H54 (cell line): ENCODE measurements at regions not wholly inside any gene's neighbourhood (a gene's known extent, or its start where the extent isn't known, plus 50 kb on each side); places are given as distances from the start of the nearest gene placed in this dataset.

Source experiments
- DNase-seq: peaks from one replicate; pipeline ENCODE4 v3.0.0; 2011; ENCODE audit warnings: low spot score, mixed read lengths; ENCODE audit not compliant: insufficient read length
- FAIRE-seq: peaks from 3 replicates; lab custom pipeline; 2011; peaks lifted over from hg19 to GRCh38; lab: Jason Lieb, UNC
- POLR2A ChIP-seq: IDR thresholded peaks from 2 replicates; pipeline ENCODE4 v1.6.1; 2011; ENCODE audit warnings: low read depth, mild to moderate bottlenecking, low read length

DNA sequence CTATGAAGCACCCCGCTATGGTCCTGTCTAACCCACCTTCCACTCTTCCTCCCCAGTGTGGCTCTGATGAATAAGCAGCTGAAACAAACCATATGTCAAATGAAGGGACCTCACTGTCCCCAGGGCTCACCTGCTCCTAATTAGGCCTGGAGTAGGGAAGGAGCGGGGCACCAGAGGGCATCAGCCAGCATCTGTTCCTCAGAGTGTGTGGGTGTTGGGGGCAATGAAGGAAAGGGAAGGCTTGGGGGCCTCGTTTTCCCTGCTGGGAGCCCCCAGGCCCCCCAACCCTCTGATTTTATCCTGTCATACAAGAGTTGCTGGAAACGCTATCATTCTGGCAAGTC, 274.7 kb downstream of the HAUS1 start:
- no peak for FAIRE-seq

DNA sequence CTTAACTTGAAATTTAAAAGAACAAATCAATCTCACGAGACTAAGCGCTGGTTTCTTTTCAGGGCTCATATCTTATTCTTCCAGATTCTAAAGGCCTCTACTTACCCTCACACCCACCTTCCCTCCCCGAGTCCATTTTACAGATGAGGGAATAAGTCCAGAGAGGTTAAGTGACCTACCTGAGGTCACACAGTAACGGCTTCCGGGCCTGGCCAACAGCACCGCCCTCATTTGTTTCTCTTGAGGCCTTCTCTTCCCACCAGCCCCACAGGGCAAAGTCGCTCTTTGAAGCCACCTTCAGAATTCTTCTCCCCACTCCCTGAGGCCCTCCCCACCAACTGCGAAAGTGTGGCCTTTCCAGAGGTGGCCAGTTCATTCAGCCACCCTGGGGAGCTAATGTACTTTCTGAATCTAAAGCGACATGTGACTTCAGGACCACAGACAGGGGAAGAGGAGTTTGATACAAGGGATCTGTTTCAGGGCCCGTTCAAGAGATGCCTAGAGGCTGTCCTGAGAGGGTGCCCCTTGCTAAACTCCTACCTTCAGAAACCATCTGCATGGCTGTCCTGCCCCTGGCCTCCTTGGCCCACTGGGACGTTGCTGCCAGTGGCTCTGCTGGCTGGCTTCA, 275.3 kb downstream of the HAUS1 start:
- no peak for TF ChIP-seq POLR2A
- FAIRE-seq (no peak), DNase-seq (no peak)

More for the DNA sequence above, 274.7 kb downstream of the HAUS1 start:
- TF ChIP-seq POLR2A: no peak
- DNase-seq: no peak

DNA sequence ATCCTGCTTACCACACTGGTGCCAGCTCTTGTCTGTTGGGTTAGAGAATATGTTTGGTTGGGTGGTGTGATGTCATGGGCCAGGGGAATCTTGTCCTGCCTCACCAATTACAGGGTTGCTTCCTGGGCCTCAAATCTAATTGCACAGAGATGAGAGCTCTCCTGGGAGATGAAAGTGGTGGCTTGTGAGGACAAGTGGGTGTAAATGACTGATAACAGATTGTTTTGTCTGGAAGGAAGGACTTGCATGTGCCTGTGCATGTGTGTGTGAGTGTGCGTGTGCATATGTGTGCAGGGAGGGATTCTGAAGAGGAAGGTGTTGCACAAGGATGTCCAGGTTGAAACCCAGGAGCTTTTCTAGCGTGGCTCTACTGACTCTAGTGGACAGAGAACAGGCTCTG, 271.9 kb downstream of the LOXHD1 start:
- FAIRE-seq: no peak
- no peak for DNase-seq

DNA sequence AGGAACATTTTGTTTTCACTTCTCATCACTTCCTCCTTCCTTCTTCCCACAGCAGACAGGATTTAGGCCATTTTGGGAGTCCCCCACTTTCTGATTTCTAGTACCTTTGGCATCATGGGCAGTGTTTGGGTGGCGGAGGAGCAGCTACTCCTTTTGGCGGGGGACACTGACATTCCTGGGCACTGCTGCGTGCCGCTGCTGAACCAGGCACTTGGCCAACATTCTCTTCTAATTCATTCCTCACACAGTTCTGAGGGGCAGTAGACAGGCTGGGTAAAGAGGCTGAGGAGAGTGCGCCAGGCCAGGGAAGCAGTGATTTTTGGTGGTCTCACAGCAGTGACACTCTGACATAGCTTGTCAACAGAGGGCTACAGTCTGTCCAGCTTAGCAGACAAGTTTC, 270.2 kb downstream of the LOXHD1 start:
- DNase-seq: no peak
- no peak for TF ChIP-seq POLR2A

More for the DNA sequence above, 271.9 kb downstream of the LOXHD1 start:
- TF ChIP-seq POLR2A: no peak

DNA sequence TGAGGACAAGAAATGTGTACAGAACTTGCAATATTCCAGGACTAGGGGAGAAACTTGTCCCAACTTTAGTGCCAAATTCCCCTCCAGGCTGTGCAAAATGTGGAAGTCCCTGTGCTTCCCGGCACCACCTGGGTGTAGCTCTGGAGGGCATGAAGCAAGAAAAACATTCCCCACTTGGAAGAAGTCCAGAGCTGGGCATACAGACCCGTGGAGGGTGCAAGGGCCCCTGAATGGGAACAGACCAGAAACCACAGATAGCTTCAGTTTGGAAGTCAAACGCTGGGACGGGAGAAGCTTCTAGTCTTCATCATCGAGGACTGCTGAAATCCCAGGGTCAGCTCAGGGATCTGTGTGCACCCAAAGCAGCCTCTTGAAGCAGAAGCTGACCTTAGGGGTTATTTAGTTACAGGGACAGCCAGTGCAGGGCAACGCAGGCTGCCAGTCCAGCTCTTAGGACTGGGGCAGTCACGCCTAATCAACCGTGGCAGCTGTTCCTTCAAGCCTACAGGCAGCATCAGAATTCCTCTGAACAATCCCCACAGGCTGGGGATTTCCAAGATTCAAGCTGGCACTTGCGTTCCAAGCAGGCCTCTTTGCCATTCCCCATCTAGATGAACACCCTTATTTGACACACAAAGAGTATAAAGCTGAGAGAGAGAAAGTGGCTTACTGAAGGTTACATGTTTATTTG, 269.4 kb downstream of the LOXHD1 start:
- no peak for FAIRE-seq
- TF ChIP-seq POLR2A: no peak
- no peak for DNase-seq

More for the DNA sequence above, 270.2 kb downstream of the LOXHD1 start:
- no peak for FAIRE-seq

DNA sequence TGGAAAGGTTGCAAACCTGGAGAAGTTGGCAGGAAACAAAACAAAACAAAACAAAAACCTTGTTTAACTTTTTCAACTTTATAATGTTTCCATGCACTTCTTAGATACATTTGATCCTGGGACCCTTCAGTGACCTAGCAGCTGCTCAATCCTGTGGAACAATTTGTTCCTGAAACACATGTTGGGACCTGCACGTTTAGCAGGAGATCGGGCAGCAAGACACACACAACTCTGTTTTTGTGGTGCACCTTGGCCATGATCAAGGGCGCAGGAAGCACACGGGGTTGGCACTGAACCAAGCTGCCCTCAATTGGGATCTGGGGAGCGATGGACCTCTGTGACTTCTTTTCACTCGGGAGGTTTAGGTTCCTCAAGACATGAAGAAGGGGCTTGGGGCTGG, 268.7 kb downstream of the LOXHD1 start:
- FAIRE-seq (no peak), DNase-seq (no peak)
- TF ChIP-seq POLR2A: no peak

DNA sequence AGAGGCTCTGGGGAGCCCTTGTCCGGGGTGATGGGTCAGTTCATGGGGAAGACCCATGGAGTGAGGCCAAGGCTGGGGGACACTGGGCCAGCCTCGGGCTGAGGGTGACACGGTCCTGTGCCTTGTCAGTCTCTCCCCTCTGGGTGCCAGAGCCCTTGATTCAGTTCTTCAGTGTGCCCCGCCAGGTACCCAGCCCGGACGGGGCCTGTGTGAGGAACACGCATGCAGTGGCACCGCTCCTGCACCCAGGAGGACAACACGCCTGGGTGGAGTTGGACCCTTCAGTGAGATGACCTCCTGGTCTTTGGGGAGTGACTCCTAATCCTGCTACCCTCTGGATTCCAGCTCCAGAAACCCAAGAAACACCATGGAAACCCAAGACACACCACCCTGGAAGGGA, 264.4 kb downstream of the LOXHD1 start:
- FAIRE-seq (no peak), DNase-seq (no peak)
- no peak for TF ChIP-seq POLR2A

DNA sequence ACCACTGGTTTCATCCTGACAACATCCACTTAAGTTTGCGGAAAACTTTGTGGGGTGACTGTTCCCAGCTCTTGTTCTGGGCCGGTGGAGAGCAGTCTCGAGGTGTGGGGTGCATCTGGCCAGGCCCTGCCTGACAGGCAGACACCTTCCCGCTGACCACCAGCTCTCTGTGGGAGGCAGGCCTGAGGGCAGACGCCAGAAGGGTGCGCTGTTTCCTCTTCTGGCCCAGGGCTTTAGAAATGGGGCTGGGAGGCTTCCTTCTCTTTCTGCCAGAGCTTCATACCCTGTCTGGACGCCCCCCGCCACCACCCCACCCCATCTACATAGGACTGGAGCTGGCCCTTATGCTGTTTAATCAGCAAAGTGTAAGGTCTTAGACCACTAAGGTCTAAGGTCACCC, 263.8 kb downstream of the LOXHD1 start:
- FAIRE-seq: no peak
- DNase-seq: no peak
- no peak for TF ChIP-seq POLR2A

DNA sequence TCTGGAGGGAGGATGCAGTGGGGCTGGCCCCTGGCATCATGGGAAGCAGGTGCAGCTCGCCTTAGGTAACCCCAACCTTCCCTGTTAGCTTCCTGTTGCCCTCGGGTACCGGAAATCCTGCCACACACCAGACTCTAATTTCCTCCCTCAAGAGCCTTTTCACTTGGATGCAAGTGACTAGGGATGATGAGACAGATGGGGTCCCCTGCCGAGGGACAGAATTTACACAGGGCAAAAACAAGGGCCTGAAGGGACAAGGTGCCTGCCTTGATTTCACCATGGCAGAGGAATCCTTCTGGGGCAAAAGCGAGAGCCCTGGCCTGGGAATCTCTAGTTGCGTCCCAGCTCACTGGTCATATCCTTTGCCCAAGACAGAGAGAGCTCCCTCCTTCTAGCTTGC, 263.1 kb downstream of the LOXHD1 start:
- DNase-seq (no peak), FAIRE-seq (no peak)

DNA sequence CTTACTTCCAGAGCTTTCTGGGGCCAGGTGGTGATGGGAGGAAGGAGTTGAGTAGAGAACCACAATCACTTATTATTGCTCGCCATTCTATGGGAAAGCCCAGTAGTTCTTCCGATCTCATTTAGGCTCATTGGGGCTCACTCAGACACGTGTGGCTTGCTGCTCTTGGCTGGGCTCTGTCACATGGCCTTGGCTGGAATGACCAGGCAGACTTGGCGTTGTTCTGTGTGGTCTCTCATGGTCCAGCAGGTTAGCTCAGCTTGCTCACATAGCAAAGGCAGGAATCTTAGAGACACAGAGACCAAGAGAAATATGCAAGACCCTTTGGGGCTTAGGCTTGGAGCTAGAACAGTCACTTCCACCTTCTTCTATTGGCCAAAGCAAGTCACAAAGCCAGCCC, 261.2 kb downstream of the LOXHD1 start:
- FAIRE-seq (no peak), DNase-seq (no peak)
- TF ChIP-seq POLR2A: no peak

More for the DNA sequence above, 263.1 kb downstream of the LOXHD1 start:
- no peak for TF ChIP-seq POLR2A

DNA sequence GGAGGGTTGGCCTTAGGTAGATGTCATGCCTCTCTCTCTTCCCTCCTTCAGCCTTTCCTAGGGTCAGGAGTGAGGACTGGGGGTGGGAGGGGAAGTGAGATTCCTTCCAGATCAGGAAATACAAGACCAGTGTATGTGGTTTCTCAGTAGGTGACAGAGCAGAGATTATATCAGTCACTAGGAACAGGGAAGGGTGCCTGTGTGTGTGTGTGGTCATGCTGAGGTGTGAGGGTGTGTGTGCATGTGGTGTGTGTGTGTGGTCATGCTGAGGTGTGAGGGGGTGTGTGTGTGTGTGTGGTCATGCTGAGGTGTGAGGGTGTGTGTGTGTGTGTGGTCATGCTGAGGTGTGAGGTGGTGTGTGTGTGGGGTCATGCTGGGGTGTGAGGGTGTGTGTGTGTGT, 259.8 kb downstream of the LOXHD1 start:
- FAIRE-seq: no peak
- no peak for TF ChIP-seq POLR2A
- DNase-seq: no peak

DNA sequence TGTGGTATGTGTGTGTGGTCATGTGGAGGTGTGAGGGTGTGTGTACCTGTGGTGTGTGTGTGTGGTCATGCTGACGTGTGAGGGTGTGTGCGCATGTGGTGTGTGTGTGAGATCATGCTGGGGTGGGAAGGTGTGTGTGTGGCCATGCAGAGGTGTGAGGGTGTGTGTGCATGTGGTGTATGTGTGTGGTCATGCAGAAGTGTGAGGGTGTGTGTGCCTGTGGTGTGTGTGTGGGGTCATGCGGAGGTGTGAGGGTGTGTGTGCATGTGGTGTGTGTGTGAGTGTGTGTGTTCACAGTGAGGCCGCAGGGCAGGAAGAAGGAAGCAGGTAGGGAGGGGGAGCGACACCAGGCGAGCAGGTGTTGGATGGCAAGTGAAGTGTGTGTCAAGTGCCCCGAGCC, 259.0 kb downstream of the LOXHD1 start:
- DNase-seq (no peak), FAIRE-seq (no peak)
- TF ChIP-seq POLR2A: no peak

DNA sequence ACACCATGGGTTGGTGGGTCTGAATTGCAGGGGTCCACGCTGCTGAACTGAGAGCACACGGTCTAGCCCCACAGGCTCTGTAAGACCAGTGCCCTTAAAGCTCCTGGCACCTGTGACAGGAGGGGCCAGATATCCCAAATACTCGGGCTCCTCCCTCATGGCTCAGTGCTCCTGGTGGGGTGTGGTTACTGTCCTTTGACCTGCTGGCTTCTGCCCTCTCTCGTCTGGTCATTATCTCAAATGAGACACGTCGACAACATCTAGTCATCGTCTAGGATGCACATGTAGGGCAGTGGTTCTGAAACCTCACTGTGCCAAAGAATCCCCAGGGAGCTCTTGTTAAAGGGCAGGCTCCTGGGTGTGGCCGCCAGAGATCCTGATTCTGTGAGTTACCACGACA, 258.4 kb downstream of the LOXHD1 start:
- no peak for FAIRE-seq
- DNase-seq: no peak

DNA sequence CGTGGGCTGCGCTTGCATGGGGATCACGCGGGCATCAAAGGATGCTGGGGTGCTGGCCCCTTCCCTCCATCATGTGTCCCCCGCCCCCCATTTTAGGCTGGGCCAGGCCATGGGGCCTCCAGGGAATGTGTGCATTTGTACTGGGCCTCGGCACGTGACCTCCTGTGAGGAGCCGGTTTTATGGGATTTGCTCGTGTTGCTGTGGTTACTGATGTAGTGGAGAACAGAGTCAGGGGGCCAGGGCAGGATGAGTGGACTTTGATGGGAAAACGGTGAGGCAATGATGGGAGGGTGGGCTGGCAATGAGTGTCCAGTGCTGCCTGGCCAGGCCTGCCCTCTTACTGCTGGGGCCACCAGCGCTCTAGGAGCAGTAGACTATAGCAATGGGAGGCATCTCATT, 257.7 kb downstream of the LOXHD1 start:
- DNase-seq (no peak), FAIRE-seq (no peak)
- TF ChIP-seq POLR2A: no peak

More for the DNA sequence above, 258.4 kb downstream of the LOXHD1 start:
- TF ChIP-seq POLR2A: no peak

DNA sequence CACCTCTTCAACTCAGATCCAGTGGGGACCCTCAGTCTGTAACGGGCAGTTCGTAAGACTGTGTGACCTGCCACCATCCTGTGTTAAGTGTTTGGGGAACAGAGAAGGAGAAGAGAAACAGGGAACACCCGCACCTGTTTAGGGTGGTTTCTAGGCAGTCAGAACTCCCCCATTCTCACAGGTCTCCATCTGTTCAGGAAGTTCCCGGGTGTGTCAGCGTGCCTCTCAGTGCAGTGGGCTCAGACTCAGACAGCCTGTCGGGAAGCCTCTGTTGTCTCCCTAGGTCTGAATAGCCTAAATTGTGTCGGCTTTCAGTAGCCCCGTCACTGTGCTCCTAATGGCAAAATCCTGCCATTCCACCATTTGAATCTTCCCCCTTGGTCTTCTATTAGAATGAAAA, 256.6 kb downstream of the LOXHD1 start:
- TF ChIP-seq POLR2A: no peak
- DNase-seq: no peak
- FAIRE-seq: no peak

DNA sequence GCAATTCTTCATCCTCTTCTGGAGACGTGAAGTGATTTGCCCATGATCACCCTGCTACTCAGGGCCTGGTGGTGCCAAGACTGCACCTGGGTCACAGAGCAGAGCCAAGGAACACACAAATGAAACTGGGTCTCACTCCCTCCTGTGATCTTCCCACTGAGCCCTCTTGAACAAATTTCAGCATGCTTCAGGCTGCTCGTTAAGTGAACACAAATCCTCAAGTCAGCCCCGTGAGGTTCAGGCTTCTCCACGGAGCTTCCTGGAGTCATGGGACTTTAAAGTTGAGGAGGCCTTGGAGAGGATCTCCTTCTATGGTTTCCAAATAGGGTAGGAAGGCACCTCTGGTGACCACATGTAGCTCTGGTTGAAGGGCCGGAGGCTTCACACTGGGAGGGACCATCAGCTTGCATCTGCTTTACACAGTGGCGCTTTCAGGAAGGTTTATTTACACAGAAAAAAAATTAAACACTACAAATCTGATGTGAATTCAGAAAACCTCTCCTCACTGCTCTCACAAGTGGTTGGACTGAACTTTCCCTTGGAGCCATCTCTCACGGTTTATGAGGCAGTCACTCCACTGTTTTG, 255.4 kb downstream of the LOXHD1 start:
- DNase-seq: no peak
- no peak for TF ChIP-seq POLR2A
- no peak for FAIRE-seq
